ENCODE measurements at regions not wholly inside any gene's neighbourhood (a gene's known extent, or its start where the extent isn't known, plus 50 kb on each side); places are given as distances from the start of the nearest gene placed in this dataset.

- no peak for DNase-seq
Measured at GRCh38 chr5:51279983-51280706, 103.1 kb upstream of the ISL1 start.

- DNase-seq, result no peak
Measured at GRCh38 chr5:51286046-51286445, 97.2 kb upstream of the ISL1 start.

GRCh38 chr5:51302343-51302742, 80.9 kb upstream of the ISL1 start:
- no peak for DNase-seq

- DNase-seq, result no peak
Measured at GRCh38 chr5:51326844-51327243, 56.4 kb upstream of the ISL1 start.
